Mesenchymal stem cell (in vitro differentiated cells and primary cell): ENCODE measurements at regions not wholly inside any gene's neighbourhood (a gene's known extent, or its start where the extent isn't known, plus 50 kb on each side); places are given as distances from the start of the nearest gene placed in this dataset.
"Not testable (repeated sequence)": the region's sequence is repeated elsewhere in the genome, so short reads cannot be mapped to it uniquely, and the experiment has no call there.

Experiments
- DNase-seq: peaks from one replicate; pipeline ENCODE4 v3.0.0-alpha.2; 2013
- H2AFZ ChIP-seq: one replicate; pipeline ENCODE4 v1.6.1; 2013; ENCODE audit warnings: low read depth, mild to moderate bottlenecking, control low read depth, inconsistent platforms, low read length, moderate library complexity
- H2AK5ac ChIP-seq: 2 replicates; pipeline ENCODE4 v1.6.1; 2013; ENCODE audit warnings: low read length, moderate library complexity, mild to moderate bottlenecking, inconsistent platforms; ENCODE audit not compliant: severe bottlenecking
- H2BK120ac ChIP-seq: one replicate; pipeline ENCODE4 v1.6.1; 2013; ENCODE audit warnings: low read depth, mild to moderate bottlenecking, inconsistent platforms, low read length, moderate library complexity
- H2BK12ac ChIP-seq, 2 experiments: one replicate each; pipeline ENCODE4 v1.6.1; 2013; ENCODE audit warnings: inconsistent platforms in 2 of 2, low read length in 2 of 2, mild to moderate bottlenecking in 2 of 2, moderate library complexity in 2 of 2, control low read depth in 1 of 2
- H2BK15ac ChIP-seq: one replicate; pipeline ENCODE4 v1.6.1; 2013; ENCODE audit warnings: mild to moderate bottlenecking, low read depth, inconsistent platforms; ENCODE audit not compliant: poor library complexity, severe bottlenecking
- H2BK5ac ChIP-seq: 2 replicates; pipeline ENCODE4 v1.6.1; 2013; ENCODE audit warnings: low read depth, mild to moderate bottlenecking, low read length, control low read depth, inconsistent platforms; ENCODE audit not compliant: poor library complexity, severe bottlenecking
- H3K14ac ChIP-seq, 2 experiments: one replicate each; pipeline ENCODE4 v1.6.1; 2013; ENCODE audit warnings: inconsistent platforms in 2 of 2, low read length in 2 of 2, control low read depth in 1 of 2, mild to moderate bottlenecking in 1 of 2, moderate library complexity in 1 of 2
- H3K18ac ChIP-seq, 2 experiments: one replicate each; pipeline ENCODE4 v1.6.1; 2013; ENCODE audit warnings: inconsistent platforms in 2 of 2, low read length in 2 of 2, control low read depth in 1 of 2, low read depth in 1 of 2, mild to moderate bottlenecking in 1 of 2
- H3K23ac ChIP-seq, 2 experiments: one replicate each; pipeline ENCODE4 v1.6.1; 2013; ENCODE audit warnings: inconsistent platforms in 2 of 2, low read length in 2 of 2, mild to moderate bottlenecking in 2 of 2, moderate library complexity in 2 of 2, control low read depth in 1 of 2
- H3K27ac ChIP-seq: 2 replicates; pipeline ENCODE4 v1.5.1; 2013; ENCODE audit warnings: mild to moderate bottlenecking, moderate library complexity, low read length, control low read depth, inconsistent platforms; ENCODE audit not compliant: poor library complexity, severe bottlenecking
- H3K27me3 ChIP-seq, 2 experiments: 2 replicates each; pipeline versions ENCODE4 v1.6.1 to v1.7.0; 2013; ENCODE audit warnings: low read length in 2 of 2, mild to moderate bottlenecking in 2 of 2, moderate library complexity in 2 of 2, control low read depth in 1 of 2, inconsistent platforms in 1 of 2; ENCODE audit not compliant: control insufficient read depth in 1 of 2, insufficient read depth in 1 of 2
- H3K36me3 ChIP-seq, 2 experiments: 2 replicates each; pipeline versions ENCODE4 v1.6.1 to v1.7.0; 2013; ENCODE audit warnings: low read length in 2 of 2, control low read depth in 1 of 2, inconsistent platforms in 1 of 2, low read depth in 1 of 2, mild to moderate bottlenecking in 1 of 2; ENCODE audit not compliant: insufficient read depth in 2 of 2, control insufficient read depth in 1 of 2
- H3K4ac ChIP-seq, 2 experiments: one replicate each; pipeline ENCODE4 v1.6.1; 2013; ENCODE audit warnings: inconsistent platforms in 2 of 2, low read length in 2 of 2, mild to moderate bottlenecking in 2 of 2, moderate library complexity in 2 of 2, control low read depth in 1 of 2, low read depth in 1 of 2
- H3K4me1 ChIP-seq: 2 replicates; pipeline ENCODE4 v1.6.1; 2013; ENCODE audit warnings: low read depth, low read length, control low read depth; ENCODE audit not compliant: control insufficient read depth, insufficient read depth
- H3K4me2 ChIP-seq: 2 replicates; pipeline ENCODE4 v1.6.1; 2013; ENCODE audit warnings: low read length, mild to moderate bottlenecking, inconsistent platforms; ENCODE audit not compliant: poor library complexity, severe bottlenecking
- H3K4me3 ChIP-seq, 2 experiments: 2 replicates each; pipeline versions ENCODE4 v1.5.1 to v1.7.0; 2013; ENCODE audit warnings: low read length in 2 of 2, mild to moderate bottlenecking in 2 of 2, control low read depth in 1 of 2, low read depth in 1 of 2; ENCODE audit not compliant: insufficient read depth in 1 of 2
- H3K79me1 ChIP-seq: replicated peaks from 2 replicates; pipeline ENCODE4 v1.6.1; 2013; ENCODE audit warnings: mild to moderate bottlenecking, control low read depth, low read length, inconsistent platforms; ENCODE audit not compliant: poor library complexity, severe bottlenecking
- H3K9ac ChIP-seq: 2 replicates; pipeline ENCODE4 v1.7.0; 2013; ENCODE audit warnings: mild to moderate bottlenecking, low read length, moderate library complexity
- H3K9me3 ChIP-seq: 2 replicates; pipeline ENCODE4 v1.7.0; 2013; ENCODE audit warnings: mild to moderate bottlenecking, low read length; ENCODE audit not compliant: control insufficient read depth
- H4K8ac ChIP-seq: one replicate; pipeline ENCODE4 v1.6.1; 2013; ENCODE audit warnings: inconsistent platforms, mild to moderate bottlenecking, low read length, moderate library complexity
- H4K91ac ChIP-seq: one replicate; pipeline ENCODE4 v1.6.1; 2013; ENCODE audit warnings: mild to moderate bottlenecking, low read length, inconsistent platforms
- WGBS: methylation state at CpG from one replicate; pipeline ENCODE4 v1.1.7; 2013; ENCODE audit warnings: mixed read lengths; 5-methylcytosine and 5-hydroxymethylcytosine counted together

DNA sequence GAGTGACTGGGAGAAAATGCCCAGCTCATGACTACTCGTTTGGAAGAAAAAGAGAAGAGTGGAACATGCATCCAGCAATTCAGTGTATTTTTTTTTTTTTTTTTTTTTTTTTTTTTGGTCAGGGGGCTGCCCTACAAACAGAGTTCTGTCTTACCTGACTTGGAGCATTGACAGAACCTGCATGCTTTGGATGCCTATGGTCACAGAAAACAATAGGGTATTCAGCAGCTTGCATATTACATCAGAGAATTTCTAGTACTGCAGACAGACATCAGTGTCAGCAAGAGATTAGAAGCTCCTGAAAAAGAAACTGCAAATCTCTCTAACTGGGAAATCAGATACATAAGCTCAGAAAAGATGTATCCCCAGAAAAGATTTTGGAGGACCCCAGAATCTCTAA lies 139.9 kb upstream of the FAM240B start:
- H3K4me1 ChIP-seq, H3K23ac ChIP-seq, H2AFZ ChIP-seq, H4K91ac ChIP-seq, H3K9me3 ChIP-seq, H3K79me1 ChIP-seq, H3K14ac ChIP-seq, H2AK5ac ChIP-seq, H2BK5ac ChIP-seq, H3K9ac ChIP-seq, H4K8ac ChIP-seq, H3K36me3 ChIP-seq, H3K27me3 ChIP-seq, H3K4me3 ChIP-seq, H2BK15ac ChIP-seq, H2BK120ac ChIP-seq, H2BK12ac ChIP-seq, H3K18ac ChIP-seq, DNase-seq, H3K27ac ChIP-seq, H3K4me2 ChIP-seq, H3K4ac ChIP-seq: not testable (repeated sequence)
- no CpG with 5 or more reads among the region's 1 CpG for WGBS

DNA sequence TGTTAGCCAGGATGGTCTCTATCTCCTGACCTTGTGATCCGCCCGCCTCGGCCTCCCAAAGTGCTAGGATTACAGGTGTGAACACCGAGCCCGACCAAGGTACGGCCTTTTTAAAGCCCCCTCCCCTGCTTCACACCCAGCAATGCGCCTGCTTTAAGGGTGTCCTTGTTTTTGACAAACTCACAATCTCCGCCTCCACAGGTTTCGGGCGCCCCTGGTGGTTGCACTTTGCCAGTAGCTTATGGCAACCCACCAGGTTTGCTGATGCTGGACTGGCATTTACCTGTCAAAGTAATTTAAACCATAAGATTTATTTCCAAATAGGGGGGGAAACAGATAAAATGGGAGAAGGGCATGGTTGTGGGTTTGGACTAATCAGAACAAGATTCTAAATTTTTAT lies 129.0 kb upstream of the FAM240B start:
- not testable (repeated sequence) for H3K14ac ChIP-seq, H2BK120ac ChIP-seq, H3K4me2 ChIP-seq, H3K4me1 ChIP-seq, H3K18ac ChIP-seq, H3K27ac ChIP-seq, H2AK5ac ChIP-seq, H3K36me3 ChIP-seq, H4K91ac ChIP-seq, H3K4ac ChIP-seq, H3K9me3 ChIP-seq, H3K27me3 ChIP-seq, H3K4me3 ChIP-seq, H2AFZ ChIP-seq, DNase-seq, H3K9ac ChIP-seq, H2BK5ac ChIP-seq, H4K8ac ChIP-seq, H2BK15ac ChIP-seq, H3K23ac ChIP-seq, H3K79me1 ChIP-seq, H2BK12ac ChIP-seq
- no CpG with 5 or more reads among the region's 10 CpGs for WGBS

DNA sequence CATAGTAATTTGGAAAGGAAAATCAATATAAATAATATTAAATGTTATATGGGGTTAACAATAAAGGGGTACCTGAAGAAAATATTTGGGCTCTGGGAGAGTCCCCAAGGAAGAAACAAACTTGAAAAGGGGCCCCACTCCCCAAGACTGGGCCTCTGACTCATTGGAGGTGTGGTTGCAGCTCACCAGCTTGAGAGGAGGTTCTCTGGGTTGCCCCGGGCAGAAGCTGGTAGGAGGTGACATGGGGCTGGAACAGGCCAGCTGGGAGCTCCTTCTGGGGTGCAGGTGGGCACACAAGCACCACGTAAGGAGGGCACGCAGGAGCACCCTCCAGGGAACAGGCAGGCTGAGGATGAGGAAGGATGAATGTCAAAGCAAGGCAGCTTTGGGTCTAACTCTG lies 120.3 kb upstream of the FAM240B start:
- H3K79me1 ChIP-seq, H2BK5ac ChIP-seq, H3K4me1 ChIP-seq, H3K4ac ChIP-seq, H4K91ac ChIP-seq, H3K4me3 ChIP-seq, H3K27ac ChIP-seq, H2BK12ac ChIP-seq, H3K9me3 ChIP-seq, H3K27me3 ChIP-seq, H4K8ac ChIP-seq, DNase-seq, H3K36me3 ChIP-seq, H3K9ac ChIP-seq, H2BK120ac ChIP-seq, H3K14ac ChIP-seq, H2AK5ac ChIP-seq, H2BK15ac ChIP-seq, H3K23ac ChIP-seq, H3K18ac ChIP-seq, H3K4me2 ChIP-seq, H2AFZ ChIP-seq: not testable (repeated sequence)
- no CpG with 5 or more reads among the region's 3 CpGs for WGBS

DNA sequence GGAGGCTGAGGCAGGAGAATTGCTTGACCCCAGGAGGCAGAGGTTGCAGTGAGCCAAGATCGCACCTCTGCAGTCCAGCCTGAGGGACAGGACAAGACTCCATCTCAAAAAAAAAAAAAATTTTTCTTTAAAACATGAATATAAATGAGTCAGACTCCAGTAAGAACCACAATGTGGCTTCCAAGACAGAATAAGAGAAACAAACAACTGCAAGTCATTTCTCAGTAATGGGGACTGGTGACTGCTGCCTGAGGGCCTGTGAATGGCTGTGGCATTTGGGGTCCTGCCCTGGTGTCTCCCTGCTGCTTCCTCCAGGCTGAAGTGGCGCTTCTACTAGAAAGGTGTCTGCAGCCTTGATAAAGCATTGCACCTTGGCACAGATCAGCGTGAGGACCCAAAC lies 113.8 kb upstream of the FAM240B start:
- H3K27ac ChIP-seq, H3K9ac ChIP-seq, H3K4me1 ChIP-seq, DNase-seq, H3K4me3 ChIP-seq, H3K27me3 ChIP-seq, H2BK15ac ChIP-seq, H3K23ac ChIP-seq, H2BK120ac ChIP-seq, H3K79me1 ChIP-seq, H3K9me3 ChIP-seq, H3K36me3 ChIP-seq, H3K14ac ChIP-seq, H3K4ac ChIP-seq, H2AK5ac ChIP-seq, H2AFZ ChIP-seq, H2BK5ac ChIP-seq, H2BK12ac ChIP-seq, H3K4me2 ChIP-seq, H4K8ac ChIP-seq, H3K18ac ChIP-seq, H4K91ac ChIP-seq: not testable (repeated sequence)
- no CpG with 5 or more reads among the region's 3 CpGs for WGBS
